Left renal pelvis (tissue), 4 donors: ENCODE measurements at regions not wholly inside any gene's neighbourhood (a gene's known extent, or its start where the extent isn't known, plus 50 kb on each side); places are given as distances from the start of the nearest gene placed in this dataset.
"Not testable (repeated sequence)": the region's sequence is repeated elsewhere in the genome, so short reads cannot be mapped to it uniquely, and the experiment has no call there.

Experiments used
- DNase-seq, 4 donors: peaks; one replicate each; pipeline ENCODE4 v3.0.0-alpha.2; 2013; ENCODE audit warnings: low read depth in 4 of 4, low spot score in 3 of 4

DNA sequence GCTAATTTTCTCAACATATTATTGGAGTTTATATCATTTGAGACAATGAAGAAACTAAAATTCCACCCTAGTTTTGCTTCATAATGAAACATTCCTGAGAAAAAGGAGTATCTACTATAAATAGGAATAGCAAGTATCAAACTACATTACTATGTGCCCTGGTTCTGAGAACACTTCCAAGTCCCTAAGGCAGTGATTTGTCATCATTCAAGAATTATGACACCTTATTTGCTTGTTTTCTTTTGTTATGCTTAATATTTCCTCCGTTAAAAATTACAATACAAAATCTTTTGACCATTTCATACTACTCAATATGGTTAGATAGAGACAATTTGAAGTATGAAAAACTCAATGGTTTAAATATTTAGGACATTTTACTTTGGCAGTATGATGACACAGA is 707.8 kb upstream of the GOLIM4 start:
- DNase-seq, result no peak

DNA sequence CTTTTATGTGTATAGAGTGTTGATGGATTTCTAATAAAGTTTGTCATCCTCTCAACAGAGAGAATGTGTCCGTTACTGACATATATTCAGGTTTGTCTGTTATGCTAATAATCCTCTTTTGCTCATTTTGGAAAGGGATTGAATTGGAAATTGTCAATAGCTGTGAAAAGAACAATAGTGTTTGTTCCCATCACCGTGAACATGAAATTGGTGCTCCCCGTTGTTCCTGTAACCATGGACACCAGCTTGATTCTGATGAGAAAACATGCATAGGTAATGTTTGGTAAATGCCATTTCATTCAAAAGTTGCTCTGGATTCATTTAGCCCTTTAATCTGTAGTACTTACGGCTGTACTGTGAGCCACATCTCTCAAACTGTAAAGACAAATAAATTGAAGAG is 707.0 kb upstream of the GOLIM4 start:
- DNase-seq, result no peak

DNA sequence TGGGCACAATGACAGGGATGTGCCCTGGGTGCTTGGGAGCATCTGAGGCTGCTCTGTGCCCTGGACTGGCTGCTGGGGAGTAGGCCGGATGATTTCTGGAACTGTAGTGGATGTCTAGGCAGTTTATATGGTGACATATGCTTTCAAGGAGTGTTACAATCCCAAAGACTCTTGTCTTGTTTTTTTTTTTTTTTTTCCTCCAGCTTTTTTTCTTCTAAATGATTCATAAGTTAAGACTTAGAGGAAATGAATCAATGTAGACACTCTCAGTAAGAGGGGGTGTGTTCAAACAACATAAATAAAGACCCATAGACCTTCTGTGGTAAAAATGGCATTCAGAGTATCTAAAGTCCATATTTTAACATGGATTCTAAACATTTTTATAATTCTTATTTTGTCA is 706.1 kb upstream of the GOLIM4 start:
- no peak for DNase-seq

DNA sequence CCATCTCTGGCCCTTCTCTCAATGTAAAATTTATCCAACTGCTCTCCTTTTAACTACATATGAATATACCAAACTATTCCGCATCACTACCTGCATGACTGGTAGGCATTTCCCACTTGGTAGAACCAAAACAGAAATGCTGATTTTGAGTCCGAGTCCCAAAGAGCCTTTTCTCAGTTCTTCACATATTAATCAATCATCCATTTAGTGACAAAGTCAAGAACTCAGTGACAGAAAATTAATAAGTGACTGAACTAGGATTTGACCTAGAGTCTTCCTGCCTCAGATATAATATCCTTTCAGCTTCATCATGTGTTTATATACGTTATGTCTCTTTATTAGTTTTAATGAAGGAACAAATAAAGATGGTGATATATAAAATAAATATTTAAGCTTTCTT is 700.6 kb upstream of the GOLIM4 start:
- no peak for DNase-seq

DNA sequence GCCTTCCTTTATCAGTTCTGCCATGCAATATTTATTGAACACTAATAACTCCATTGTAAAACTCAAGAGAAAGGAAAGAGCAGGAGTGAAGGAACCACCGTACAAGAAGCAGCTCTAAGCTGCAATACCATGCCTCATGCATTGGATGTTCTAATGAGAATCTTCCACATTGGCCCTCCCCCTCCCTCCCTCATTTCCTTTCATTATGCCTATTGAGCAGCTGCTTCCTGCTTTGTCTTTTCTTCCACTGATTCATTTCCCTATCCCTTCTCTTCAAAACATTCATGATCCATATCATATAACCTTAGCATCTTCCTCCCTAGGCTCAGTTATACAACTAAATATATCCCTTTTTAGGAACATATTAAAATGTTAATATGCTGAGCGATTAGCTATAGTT is 698.7 kb upstream of the GOLIM4 start:
- DNase-seq, result no peak

DNA sequence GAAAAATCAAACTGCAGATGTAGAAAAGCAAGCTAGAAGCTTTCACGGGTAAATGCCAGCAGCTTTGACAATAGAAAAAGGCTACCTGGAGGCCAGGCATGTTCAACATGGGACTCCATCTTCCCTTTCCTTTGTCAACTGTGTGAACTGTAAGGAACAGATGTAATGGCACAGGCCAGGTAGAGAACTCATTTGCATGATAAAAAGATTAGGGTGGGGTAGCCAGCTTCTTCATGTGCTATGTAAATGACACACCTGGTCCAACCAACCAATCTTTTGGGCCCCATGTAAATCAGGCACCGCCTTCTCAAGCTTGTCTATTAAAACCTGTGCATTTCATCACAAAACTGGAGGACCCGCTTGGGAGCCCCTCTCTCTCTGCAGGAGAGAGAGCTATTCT is 686.5 kb upstream of the GOLIM4 start:
- no peak for DNase-seq

DNA sequence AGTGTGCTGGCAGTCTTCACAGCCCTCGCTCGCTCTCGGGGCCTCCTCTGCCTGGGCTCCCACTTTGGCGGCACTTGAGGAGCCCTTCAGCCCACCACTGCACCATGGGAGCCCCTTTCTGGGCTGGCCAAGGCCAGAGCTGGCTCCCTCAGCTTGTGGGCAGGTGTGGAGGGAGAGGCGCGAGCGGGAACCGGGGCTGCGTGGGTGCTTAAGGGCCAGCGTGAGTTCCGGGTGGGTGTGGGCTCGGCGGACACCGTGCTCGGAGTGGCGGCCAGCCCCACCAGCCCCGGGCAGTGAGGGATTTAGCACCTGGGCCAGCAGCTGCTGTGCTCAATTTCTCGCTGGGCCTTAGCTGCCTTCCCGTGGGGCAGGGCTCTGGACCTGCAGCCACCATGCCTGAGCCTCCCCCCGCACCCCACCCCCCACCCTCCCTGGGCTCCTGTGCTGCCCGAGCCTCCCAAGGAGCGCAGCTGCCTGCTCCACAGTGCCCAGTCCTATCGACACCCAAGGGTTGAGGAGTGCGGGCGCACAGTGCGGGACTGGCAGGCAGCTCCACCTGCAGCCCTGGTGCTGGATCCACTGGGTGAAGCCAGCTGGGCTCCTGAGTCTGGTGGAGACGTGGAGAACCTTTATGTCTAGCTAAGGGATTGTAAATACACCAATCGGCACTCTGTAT is 684.4 kb upstream of the GOLIM4 start:
- DNase-seq, result not testable (repeated sequence)

DNA sequence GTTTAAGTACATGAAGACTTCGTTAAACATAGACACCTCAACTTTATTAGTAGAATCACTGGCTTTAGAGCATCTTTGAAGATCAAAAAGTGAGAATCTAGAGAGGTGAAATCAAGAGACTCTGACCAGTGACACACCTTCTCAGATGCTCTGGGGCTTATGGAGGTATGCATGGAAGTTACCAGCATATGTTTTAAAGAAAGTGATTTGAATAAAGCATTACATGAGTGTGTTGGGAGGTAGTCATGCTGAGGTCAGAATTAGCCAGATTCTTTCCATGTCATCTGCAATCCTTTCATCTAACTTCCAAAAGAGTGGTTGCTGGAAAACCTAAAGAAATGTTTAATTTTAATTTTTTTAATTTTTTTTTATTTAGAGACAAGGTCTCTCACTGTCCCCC is 658.0 kb upstream of the GOLIM4 start:
- DNase-seq, result no peak

DNA sequence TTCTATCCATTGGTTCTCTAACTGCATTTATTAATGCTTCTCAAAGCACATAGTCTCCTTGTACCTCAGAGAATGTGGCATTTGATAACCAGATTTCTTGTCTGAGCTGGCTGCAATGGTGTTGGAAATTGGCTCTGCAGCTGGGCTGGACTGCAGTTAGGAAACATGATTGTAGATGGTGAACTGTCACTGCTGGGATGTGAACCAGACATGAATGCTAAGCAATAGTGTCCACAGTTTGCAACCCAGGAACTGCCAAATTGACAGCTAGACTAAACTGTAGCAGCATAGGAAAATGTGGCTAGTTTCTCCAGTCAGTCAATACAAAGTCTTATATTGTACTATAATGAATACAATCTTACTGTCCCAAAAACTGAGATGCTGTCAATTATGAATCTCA is 656.6 kb upstream of the GOLIM4 start:
- no peak for DNase-seq

DNA sequence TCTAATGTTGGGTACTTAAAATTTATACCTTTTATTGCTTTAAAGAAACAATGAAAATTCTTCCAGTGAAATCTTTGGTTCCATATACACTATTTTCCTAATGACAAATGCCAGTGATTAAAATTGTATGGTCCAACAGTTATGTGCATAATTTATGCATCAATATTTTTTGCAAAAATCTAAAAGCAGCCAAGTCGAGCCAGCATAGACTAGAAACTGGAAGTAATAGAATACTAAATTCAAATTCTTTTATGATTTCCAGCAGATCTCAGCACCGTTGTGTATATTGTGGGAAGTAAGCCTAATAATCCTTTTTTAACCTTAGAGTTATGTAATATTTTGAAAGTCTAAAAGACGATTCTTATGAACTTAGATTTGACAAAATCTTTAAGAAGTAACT is 652.0 kb upstream of the GOLIM4 start:
- DNase-seq, result no peak

DNA sequence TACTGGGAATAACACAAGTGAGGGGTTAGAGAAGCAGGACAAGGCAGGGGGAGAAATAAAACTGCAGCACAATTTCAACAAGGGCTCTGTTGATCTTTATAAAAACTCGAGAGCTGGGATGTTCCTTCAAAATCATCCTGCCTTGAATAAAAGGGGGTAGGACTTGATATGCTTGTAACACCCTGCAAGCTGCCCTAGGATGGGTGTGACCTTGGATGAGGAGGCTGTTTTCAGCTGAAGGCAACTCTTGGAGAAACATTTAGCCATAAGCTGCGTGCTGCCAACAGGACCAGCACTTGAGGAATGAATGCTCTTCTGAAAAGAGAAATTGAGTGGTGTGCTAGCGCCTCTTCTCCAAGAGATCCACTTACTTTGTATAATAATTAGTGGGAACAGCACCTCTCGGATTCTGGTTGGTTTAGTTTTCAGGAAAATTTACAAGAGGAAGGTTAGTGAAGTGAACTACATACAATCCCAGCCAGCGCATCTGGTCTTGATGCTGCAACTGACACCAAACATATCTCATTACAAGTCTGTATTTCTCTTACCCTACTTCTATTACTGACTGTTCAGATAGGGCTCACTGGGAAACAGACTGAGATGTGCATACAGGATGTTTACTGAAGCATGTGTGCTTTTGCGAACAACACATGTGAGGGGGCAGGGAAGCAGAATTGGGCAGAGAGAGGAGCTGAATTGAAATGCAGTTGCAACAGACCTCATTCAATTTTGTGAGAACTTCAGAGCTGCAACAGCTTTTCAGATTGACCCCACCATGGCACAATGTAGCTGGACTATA is 643.0 kb upstream of the GOLIM4 start:
- peak in 1 of 4 donors; percentile 9 for DNase-seq

DNA sequence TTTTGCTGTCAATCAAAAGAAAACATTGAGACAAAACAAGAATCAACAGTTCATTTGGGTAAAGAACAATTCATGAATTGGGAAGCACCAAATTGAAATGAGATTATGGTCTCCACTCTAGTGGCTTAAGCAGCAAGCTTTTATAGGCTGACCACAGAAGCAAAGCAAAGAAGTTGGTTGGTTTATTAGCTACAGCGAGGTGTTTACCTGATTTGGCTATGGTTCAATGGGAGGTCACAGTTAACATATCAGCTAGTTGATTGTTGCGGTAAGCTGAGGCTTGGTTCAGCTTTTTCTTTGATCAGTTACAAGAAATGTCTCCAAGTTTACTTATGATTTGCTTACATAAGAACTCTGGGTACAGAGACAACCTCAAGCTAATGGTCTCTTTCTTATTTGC is 640.5 kb upstream of the GOLIM4 start:
- DNase-seq, result no peak

DNA sequence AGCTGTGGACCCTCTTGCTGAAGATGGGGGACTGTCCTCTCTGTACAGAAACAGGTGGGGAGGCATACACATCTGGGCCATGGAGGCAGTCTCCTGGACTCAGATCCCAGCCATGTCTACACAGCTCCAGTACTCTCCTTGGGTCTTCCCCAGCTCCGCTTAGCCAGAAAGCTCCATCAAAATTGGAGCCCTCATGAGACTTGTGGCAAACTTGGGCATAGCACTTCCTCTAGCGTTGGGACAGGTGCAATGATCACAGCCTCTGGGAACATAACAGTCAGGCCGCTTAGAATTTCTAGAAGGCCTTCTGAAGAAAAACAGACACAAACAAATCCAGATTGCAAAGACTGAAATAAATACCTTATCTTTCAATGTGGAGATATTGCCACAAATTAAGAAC is 634.3 kb upstream of the GOLIM4 start:
- no peak for DNase-seq

DNA sequence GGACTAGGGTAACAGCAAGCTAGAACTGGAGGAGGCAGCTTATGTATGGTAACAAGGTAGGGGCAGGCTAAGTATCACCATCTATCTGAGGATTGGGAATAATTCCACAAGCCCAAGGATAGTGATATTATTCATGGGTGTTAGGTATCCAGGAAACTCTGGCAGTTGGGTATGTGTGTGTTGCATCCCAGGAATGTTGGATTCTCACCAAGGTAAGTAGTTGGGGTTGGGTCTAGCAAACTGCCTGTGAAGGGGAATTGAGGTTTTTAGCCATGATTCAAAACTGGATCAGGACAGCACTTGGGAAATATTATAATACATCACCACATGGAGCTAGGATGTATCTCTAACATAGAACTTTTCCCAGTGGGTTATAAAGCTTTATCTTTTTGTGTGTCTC is 626.4 kb upstream of the GOLIM4 start:
- DNase-seq, result no peak

DNA sequence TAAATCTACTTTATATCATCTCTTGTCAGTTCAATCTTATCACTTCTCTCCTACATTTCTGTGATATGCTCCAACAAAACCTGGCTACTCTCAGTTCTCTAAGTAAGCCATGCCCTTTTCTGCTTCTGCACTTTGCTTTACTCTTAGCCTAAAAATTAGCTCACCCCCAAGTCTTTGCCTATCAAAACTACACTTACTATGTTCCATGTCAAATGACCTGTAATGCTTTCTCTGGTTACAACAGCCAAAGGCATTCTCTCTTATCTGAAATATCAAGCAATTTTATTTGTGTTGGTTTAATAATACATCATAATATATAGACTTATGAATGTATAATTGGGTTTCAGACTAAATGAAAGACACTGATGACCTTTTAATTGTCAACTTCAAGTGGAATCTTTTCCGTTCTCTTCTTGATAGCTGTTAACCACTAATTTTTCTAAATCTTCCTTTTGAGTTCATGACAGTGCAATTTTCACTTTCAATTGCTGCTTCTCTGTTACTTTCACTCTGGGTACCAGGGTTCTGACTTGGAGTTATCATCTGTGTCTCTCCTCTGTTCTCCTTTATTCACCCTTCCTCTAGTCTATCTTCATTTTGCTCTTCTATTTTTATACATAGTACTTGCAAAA is 619.0 kb upstream of the GOLIM4 start:
- DNase-seq, result no peak

DNA sequence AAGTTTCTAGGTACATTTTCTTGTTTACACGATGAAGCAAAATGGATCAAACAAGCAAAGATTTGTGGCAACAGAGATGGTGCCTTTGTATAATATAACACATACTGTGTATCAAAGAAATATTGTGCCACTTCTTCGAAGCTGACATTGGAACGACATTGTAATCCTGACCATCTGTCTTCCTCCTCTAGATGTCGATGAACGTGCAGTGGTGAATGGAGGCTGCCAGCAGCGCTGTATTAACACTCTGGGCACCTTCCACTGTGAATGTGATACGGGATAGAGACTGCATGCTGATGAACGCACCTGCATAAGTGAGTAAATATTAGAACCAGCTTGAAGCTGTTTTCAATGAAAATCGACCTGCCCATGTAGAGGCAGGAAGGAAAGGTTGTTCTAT is 613.3 kb upstream of the GOLIM4 start:
- no peak for DNase-seq

DNA sequence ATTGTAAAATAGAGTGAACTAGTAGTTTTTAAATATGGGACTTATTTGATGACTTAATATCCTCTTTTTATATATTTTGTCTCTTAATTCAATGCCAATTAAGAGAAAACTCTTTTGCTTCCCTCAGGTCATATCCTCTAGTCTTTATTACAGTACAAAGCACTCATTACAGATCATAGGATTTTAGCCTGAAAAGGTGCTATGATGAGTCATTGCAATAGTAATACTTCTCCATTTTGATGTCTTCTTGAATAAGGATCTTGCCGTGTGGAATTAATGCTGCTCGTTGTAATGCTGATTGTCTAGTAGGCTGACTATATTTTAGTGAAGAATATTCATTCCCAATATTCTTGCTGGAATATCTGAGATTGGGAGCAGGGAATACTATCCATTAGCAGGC is 612.2 kb upstream of the GOLIM4 start:
- DNase-seq, result no peak

DNA sequence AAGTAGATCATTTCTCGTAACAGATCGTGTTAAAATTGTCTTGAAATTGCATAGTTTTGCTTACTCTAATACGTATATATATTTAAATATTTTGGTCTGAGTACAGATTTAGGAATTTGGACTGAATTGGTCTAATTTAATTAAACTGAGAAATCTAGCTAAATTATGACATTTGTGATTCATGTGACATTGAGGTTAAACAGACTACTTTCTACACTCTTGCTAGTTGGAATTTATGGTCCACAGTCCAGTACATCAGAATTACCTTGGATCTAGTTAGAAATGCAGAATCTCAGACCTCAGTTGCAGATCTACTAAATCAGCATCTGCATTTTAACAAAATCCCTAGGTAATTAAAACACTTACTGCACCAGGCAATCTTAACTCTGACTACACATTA is 609.7 kb upstream of the GOLIM4 start:
- no peak for DNase-seq

DNA sequence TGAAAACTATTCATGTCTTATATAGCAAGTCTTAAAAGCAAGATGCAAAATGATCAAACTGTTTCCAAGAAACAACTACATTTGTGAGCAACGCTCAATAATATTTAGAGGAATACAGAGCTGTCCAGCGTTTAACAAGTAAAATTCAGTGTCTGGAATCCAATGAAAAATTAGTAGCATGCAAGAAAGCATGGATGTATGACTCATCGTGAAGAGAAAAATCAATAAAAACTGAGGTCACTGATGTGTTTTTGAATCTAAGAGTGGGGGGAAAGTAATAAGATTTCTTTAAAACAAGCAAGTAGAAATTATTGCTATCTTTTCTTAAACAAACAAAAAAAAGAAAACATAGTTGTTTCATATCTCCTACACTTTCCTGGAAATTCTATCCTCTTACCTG is 600.3 kb upstream of the GOLIM4 start:
- no peak for DNase-seq

DNA sequence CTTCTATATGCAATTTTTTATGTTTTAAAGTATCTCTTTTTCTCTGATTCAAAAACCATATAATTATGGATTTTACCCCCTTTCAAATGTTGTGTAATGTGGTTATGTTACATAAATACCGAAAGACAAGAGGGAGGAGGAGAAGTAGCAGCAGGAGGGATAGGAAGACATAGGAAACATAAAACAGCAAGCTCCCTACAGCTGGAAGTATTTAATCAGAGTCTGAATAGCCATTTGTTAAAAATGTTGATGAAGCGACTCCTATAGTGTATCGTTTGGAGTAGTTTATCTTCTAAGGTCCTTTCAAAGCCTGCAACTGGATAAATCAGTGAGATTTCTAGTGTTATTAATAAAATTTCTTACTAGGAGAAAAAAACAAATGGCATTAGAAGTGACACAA is 598.1 kb upstream of the GOLIM4 start:
- DNase-seq, result no peak

DNA sequence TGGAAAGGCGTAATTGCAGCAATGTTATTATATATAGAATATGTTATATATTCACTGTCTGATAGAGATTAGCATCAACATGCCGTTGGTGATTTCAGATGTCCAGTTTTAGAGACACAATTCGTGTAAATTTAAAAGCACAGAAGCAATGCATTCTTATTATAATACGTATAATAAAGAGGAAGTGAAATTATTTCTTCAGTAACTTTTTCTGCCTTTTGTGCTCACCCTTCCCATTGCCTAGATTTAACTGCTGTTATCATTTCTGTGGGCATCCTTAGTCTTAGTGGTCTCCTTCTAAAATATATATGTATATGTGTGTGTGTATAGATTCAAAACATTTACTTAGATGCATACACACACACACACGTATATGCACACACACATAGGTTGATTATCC is 592.5 kb upstream of the GOLIM4 start:
- DNase-seq, result no peak

DNA sequence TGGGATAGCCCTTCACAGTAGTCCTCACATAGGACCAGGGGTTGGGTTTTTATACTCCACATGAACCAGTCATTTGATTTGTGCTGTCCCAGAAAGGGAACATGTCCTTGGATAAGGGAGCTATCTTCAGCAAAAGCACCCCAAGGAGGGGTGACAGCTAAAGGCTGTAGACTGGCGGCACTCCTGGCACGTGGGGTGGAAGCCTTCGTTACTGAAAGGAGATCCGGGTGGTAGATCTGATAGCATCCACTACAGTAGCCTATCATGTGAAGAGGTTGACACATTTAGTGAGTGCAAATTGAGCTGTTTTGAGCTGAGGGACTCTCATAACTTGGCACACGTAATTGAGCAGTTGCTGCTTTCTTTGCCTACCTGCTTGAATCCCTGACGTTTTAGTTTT is 588.8 kb upstream of the GOLIM4 start:
- DNase-seq, result no peak
